ENCODE measurements at regions not wholly inside any gene's neighbourhood (a gene's known extent, or its start where the extent isn't known, plus 50 kb on each side); places are given as distances from the start of the nearest gene placed in this dataset.

GRCh38 chr5:104947076-104947475 lies 1384.5 kb upstream of the NUDT12 start:
- POLR2A ChIA-PET, result no interaction called here
- no peak overlapping the region for H3K4me3 ChIP-seq (ENCODE audit: low read depth, low read length)
- TF ChIP-seq CTCF (IDR thresholded peaks at IDR 0.05; ENCODE audit: insufficient read depth, low read length, missing control alignments), result no peak

GRCh38 chr5:104942735-104943134 lies 1380.1 kb upstream of the NUDT12 start:
- CTCF ChIA-PET, result no interaction called here
- TF ChIP-seq CTCF (IDR thresholded peaks at IDR 0.05; ENCODE audit: insufficient read depth, low read length, missing control alignments), result no peak
- no peak for DNase-seq (ENCODE audit: low read depth, low spot score)
- no peak overlapping the region for H3K4me3 ChIP-seq (ENCODE audit: low read depth, low read length)
- POLR2A ChIA-PET, result no interaction called here

More at GRCh38 chr5:104947076-104947475, 1384.5 kb upstream of the NUDT12 start:
- no peak for DNase-seq (ENCODE audit: low read depth, low spot score)
- CTCF ChIA-PET, result no interaction called here

- TF ChIP-seq CTCF (IDR thresholded peaks at IDR 0.05; ENCODE audit: insufficient read depth, low read length, missing control alignments), result no peak
- no peak overlapping the region for H3K4me3 ChIP-seq (ENCODE audit: low read depth, low read length)
- ChIA-PET POLR2A (no interaction called here), CTCF (no interaction called here)
- no peak for DNase-seq (ENCODE audit: low read depth, low spot score)
Measured at GRCh38 chr5:104941030-104941645, 1378.5 kb upstream of the NUDT12 start.

GRCh38 chr5:104937598-104937997 lies 1375.0 kb upstream of the NUDT12 start:
- DNase-seq (ENCODE audit: low read depth, low spot score), result no peak
- ChIA-PET POLR2A (no interaction called here), CTCF (no interaction called here)
- no peak overlapping the region for H3K4me3 ChIP-seq (ENCODE audit: low read depth, low read length)
- no peak for TF ChIP-seq CTCF (IDR thresholded peaks at IDR 0.05; ENCODE audit: insufficient read depth, low read length, missing control alignments)

GRCh38 chr5:104932431-104932830 lies 1369.8 kb upstream of the NUDT12 start:
- CTCF ChIA-PET, result no interaction called here
- DNase-seq (ENCODE audit: low read depth, low spot score), result no peak
- H3K4me3 ChIP-seq (ENCODE audit: low read depth, low read length), result no peak overlapping the region
- POLR2A ChIA-PET, result no interaction called here
- no peak for TF ChIP-seq CTCF (IDR thresholded peaks at IDR 0.05; ENCODE audit: insufficient read depth, low read length, missing control alignments)

- ChIA-PET POLR2A (no interaction called here), CTCF (no interaction called here)
- no peak overlapping the region for H3K4me3 ChIP-seq (ENCODE audit: low read depth, low read length)
- TF ChIP-seq CTCF (IDR thresholded peaks at IDR 0.05; ENCODE audit: insufficient read depth, low read length, missing control alignments), result no peak
- DNase-seq (ENCODE audit: low read depth, low spot score), result no peak
Measured at GRCh38 chr5:104928906-104929520, 1366.4 kb upstream of the NUDT12 start.
